Body of pancreas (tissue), 4 donors: ENCODE measurements at regions not wholly inside any gene's neighbourhood (a gene's known extent, or its start where the extent isn't known, plus 50 kb on each side); places are given as distances from the start of the nearest gene placed in this dataset.
"Not testable (repeated sequence)": the region's sequence is repeated elsewhere in the genome, so short reads cannot be mapped to it uniquely, and the experiment has no call there.

Experiments
- ATAC-seq: fragments of 150-250 bp; one replicate; pipeline ENCODE4 v1.9.1; 2016
- DNase-seq, 4 donors: peaks; one replicate each; pipeline ENCODE4 v3.0.0-alpha.2; 2019
- H3K27ac ChIP-seq, 4 donors: fragments of 200-600 bp; sonication (generic); 1 replicate in 3 of 4; 2 replicates in 1 of 4; pipeline versions ENCODE4 v1.5.1 to v1.6.1; 2016 to 2019; ENCODE audit warnings: mild to moderate bottlenecking in 1 of 4, mixed read lengths in 1 of 4, moderate library complexity in 1 of 4
- H3K27me3 ChIP-seq, 2 donors: fragments of 200-600 bp; sonication (generic); one replicate each; pipeline ENCODE4 v1.6.0; 2016; ENCODE audit warnings: mild to moderate bottlenecking in 1 of 2
- H3K36me3 ChIP-seq, 2 donors: fragments of 200-600 bp; sonication (generic); replicated peaks in 1 of 2; 2 replicates each; pipeline ENCODE4 v1.5.1; 2016; ENCODE audit warnings: low read depth in 2 of 2; ENCODE audit not compliant: insufficient read depth in 1 of 2
- H3K4me1 ChIP-seq: fragments of 200-600 bp; sonication (generic); one replicate; pipeline ENCODE4 v1.6.0; 2016
- H3K4me3 ChIP-seq, 2 donors: fragments of 200-600 bp; sonication (generic); 1 replicate in 1 of 2; 2 replicates in 1 of 2; pipeline ENCODE4 v1.5.1; 2016 to 2019
- H3K9me3 ChIP-seq, 3 donors: fragments of 200-600 bp; sonication (generic); 1 replicate in 2 of 3; 2 replicates in 1 of 3; pipeline ENCODE4 v1.5.1; 2016
- CTCF ChIP-seq, 7 experiments: fragments of 450-650 bp in 4 of 7; fragments of 200-600 bp in 3 of 7; sonication (generic) in 3 of 7; IDR thresholded peaks; one replicate each; pipeline ENCODE4 v1.5.1; 2016 to 2019; ENCODE audit warnings: antibody characterized with exemption in 7 of 7
- POLR2A ChIP-seq, 3 donors: fragments of 450-650 bp; IDR thresholded peaks; one replicate each; pipeline ENCODE4 v1.6.1; 2016; ENCODE audit warnings: antibody characterized with exemption in 3 of 3, mild to moderate bottlenecking in 2 of 3
- WGBS, 2 donors: methylation state at CpG; one replicate each; pipeline ENCODE4 v1.1.5; 2017; 5-methylcytosine and 5-hydroxymethylcytosine counted together
- intact Hi-C: fragments of 100-400 bp; cut with DNase I; formaldehyde crosslinking; loops from one replicate; pipeline ENCODE4 v1.15.1; 2023

DNA sequence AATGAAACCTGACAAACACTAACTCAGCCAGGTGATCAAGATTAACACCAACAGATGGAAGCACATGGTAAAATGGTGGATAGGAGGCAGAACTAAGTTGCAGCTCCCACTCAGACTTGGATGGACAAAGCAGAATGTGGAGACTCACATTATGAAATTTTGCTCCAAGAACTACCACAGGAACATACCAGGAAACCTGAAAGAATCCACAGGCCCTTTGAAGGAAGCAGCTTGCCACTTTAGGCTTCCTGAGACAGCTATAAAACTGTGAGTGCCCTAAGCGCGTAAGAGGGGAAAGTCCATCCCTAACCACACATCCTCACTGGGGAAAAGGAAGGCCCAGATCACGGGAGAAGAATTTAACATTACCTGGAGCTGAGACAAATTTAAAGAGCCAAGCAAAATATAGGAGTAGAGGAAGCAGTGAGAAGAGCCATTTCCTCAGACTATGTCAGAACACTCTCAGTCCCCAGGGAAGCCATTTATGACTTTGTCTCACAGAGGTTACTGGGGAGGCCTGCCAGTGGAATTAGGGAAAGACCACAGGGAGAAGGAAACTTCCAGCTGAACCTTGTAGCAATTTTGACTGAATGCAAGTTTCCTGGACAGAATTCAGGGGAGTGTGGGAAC is 224.5 kb downstream of the TEX13C start:
- WGBS, 2 donors: 58 to 60% methylated on average over 1 to 3 of the region's 3 CpGs

DNA sequence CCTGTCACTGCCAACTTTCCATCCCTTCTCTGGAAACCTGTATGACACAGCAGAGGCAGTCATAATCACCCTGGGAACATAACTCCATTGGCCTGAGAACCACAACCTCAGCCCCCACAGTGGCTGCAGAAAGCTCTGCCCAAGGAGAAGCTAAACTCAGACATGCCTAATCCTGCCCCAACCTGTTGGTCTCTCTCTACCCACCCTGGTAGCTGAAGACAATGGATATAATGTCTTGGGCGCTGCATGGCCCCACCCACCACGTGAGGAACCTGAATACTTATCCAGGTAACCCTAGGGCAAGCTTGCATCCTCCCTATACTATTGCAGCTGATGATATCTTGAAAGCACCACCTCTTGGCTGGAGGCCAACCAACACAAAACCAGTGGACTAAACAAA is 225.2 kb downstream of the TEX13C start:
- intact Hi-C loops: no loop called here
- H3K27ac ChIP-seq: no peak overlapping the region

More for the DNA sequence above, 224.5 kb downstream of the TEX13C start:
- Histone ChIP-seq H3K36me3 (no peaks in the 10 kb centered on the region), H3K27me3 (no peaks in the 10 kb centered on the region), H3K4me1 (no peaks in the 10 kb centered on the region), H3K9me3 (no peaks in the 10 kb centered on the region), H3K4me3 (no peak overlapping the region), H3K27ac (no peak overlapping the region)
- intact Hi-C loops: no loop called here
- TF ChIP-seq POLR2A (IDR thresholded peaks at IDR 0.05) (no peak), CTCF (IDR thresholded peaks at IDR 0.05) (no peak)
- ATAC-seq: no peak
- DNase-seq: no peak

GRCh38 chrX:125577479-125577878 is 257.8 kb downstream of the TEX13C start:
- 53 to 61% methylated on average over 1 of the region's 1 CpG for WGBS, 2 donors

More for the DNA sequence above, 225.2 kb downstream of the TEX13C start:
- TF ChIP-seq CTCF (IDR thresholded peaks at IDR 0.05): no peak
- no peak for TF ChIP-seq POLR2A (IDR thresholded peaks at IDR 0.05)
- 54% methylated on average over 2 of the region's 2 CpGs; no CpG with 5 or more reads in 1 of the 2 donors for WGBS, 2 donors
- DNase-seq (no peak), ATAC-seq (no peak)
- Histone ChIP-seq H3K4me1 (no peaks in the 10 kb centered on the region), H3K36me3 (no peaks in the 10 kb centered on the region), H3K27me3 (no peaks in the 10 kb centered on the region), H3K4me3 (no peak overlapping the region), H3K9me3 (no peaks in the 10 kb centered on the region)

GRCh38 chrX:125604448-125604847 is 284.8 kb downstream of the TEX13C start:
- TF ChIP-seq POLR2A (IDR thresholded peaks at IDR 0.05): no peak
- no peaks in the 10 kb centered on the region for H3K4me1 ChIP-seq
- no peaks in the 10 kb centered on the region for H3K9me3 ChIP-seq
- no peak for ATAC-seq
- intact Hi-C loops: no loop called here
- DNase-seq: no peak
- no peak overlapping the region for H3K4me3 ChIP-seq
- no peaks in the 10 kb centered on the region for H3K36me3 ChIP-seq
- H3K27ac ChIP-seq: no peak overlapping the region
- H3K27me3 ChIP-seq: no peaks in the 10 kb centered on the region

More at GRCh38 chrX:125577479-125577878, 257.8 kb downstream of the TEX13C start:
- Histone ChIP-seq H3K4me3 (no peak overlapping the region), H3K27me3 (no peaks in the 10 kb centered on the region), H3K4me1 (no peaks in the 10 kb centered on the region), H3K27ac (no peak overlapping the region), H3K9me3 (no peaks in the 10 kb centered on the region), H3K36me3 (no peaks in the 10 kb centered on the region)
- no peak for DNase-seq
- no peak for ATAC-seq
- intact Hi-C loops: no loop called here
- no peak for TF ChIP-seq POLR2A (IDR thresholded peaks at IDR 0.05)
- TF ChIP-seq CTCF (IDR thresholded peaks at IDR 0.05): no peak

DNA sequence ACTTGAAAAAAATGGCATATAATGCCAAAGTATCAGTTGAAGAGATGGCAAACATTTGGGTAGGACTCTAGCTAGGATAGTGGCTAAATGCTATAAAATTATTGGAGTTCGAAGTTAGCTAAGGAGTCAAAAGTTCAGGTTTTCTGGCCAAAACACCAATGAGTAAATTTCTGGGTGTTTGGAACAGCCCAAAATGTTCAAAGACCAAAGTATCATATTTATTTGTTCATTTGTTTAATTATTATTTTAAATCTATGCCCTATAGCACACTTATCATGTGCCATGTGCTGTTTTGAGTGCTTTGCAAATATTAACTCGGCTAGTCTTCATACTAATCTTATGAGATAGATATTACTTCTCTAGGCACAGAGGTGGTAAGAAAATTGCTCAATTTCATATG is 285.5 kb downstream of the TEX13C start:
- intact Hi-C loops: no loop called here
- no peaks in the 10 kb centered on the region for H3K27me3 ChIP-seq
- no peak for DNase-seq
- H3K9me3 ChIP-seq: no peaks in the 10 kb centered on the region
- H3K4me3 ChIP-seq: no peak overlapping the region
- H3K27ac ChIP-seq: no peak overlapping the region
- H3K4me1 ChIP-seq: no peaks in the 10 kb centered on the region
- no peak for ATAC-seq
- no peaks in the 10 kb centered on the region for H3K36me3 ChIP-seq
- 46 to 48% methylated on average over 2 of the region's 2 CpGs for WGBS, 2 donors
- TF ChIP-seq CTCF (IDR thresholded peaks at IDR 0.05): no peak
- TF ChIP-seq POLR2A (IDR thresholded peaks at IDR 0.05): no peak

DNA sequence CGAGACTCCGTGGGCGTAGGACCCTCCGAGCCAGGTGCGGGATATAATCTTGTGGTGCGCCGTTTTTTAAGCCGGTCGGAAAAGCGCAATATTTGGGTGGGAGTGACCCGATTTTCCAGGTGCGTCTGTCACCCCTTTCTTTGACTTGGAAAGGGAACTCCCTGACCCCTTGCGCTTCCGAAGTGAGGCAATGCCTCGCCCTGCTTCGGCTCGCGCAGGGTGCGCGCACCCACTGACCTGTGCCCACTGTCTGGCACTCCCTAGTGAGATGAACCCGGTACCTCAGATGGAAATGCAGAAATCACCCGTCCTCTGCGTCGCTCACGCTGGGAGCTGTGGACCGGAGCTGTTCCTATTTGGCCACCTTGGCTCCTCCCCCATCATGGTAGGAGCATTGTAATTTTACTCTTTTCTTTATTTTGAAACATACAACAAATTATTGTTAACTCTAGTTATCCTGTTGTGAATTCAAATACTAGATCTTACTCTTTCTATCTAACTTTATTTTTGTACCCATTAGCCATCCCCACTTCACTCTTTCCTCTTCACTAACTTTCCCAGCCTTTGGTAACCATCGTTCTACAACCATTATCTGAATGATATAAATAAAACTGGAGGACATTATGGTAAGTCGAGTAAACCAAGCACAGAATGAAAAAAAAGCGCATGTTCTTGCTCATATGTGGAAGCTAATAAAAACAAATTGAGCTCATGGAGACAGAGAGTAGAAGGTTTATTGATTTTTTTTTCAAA is 295.1 kb downstream of the TEX13C start:
- ATAC-seq, H3K4me3 ChIP-seq, H3K36me3 ChIP-seq, H3K9me3 ChIP-seq, H3K27ac ChIP-seq, DNase-seq, H3K4me1 ChIP-seq, intact Hi-C loops, H3K27me3 ChIP-seq: not testable (repeated sequence)
- WGBS, 2 donors: 87 to 88% methylated on average over 11 to 14 of the region's 29 CpGs
